GM12891 (cell line): ENCODE measurements at regions not wholly inside any gene's neighbourhood (a gene's known extent, or its start where the extent isn't known, plus 50 kb on each side); places are given as distances from the start of the nearest gene placed in this dataset.

Experiments used
- POLR2A ChIP-seq: IDR thresholded peaks from 2 replicates; pipeline ENCODE4 v1.6.1; 2011; ENCODE audit warnings: low read depth, low read length, control low read depth
- POLR2AphosphoS5 ChIP-seq: IDR thresholded peaks from 2 replicates; pipeline ENCODE4 v1.6.1; 2011; ENCODE audit warnings: low read depth, low read length, control low read depth

DNA sequence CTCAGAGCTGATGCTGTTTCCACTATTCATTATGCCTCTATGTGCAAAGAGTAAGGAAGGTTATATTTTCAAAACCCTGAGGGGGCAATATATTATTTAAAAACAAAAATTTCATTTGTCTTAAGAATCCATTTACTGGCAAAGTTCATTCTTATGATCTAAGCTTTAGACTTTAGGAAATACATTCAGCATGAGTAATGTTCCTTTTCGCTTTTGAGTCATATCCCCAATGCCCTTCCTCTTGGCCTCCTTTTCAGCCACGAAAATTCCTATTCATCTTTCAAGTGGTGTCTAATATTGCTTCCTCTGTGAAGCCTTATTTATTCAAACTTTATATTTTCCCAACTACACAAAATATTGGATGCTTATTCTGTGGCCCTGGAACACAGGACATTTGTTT is 1317.0 kb downstream of the PCDH9 start:
- TF ChIP-seq POLR2A, result no peak
- TF ChIP-seq POLR2AphosphoS5, result no peak
